ENCODE measurements at regions not wholly inside any gene's neighbourhood (a gene's known extent, or its start where the extent isn't known, plus 50 kb on each side); places are given as distances from the start of the nearest gene placed in this dataset.

GRCh38 chr6:27052731-27053082 lies 194.8 kb upstream of the PRSS16 start:
- H3K9me3 Mint-ChIP-seq, result no peaks in the 10 kb centered on the region
- peaks cover 14% of the 10 kb centered on the region for H3K27me3 Mint-ChIP-seq
- no peak overlapping the region for H3K27ac Mint-ChIP-seq
- H3K4me3 Mint-ChIP-seq, result no peak overlapping the region
- H3K36me3 Mint-ChIP-seq, result no peaks in the 10 kb centered on the region
- H3K4me1 Mint-ChIP-seq, result no peaks in the 10 kb centered on the region

DNA sequence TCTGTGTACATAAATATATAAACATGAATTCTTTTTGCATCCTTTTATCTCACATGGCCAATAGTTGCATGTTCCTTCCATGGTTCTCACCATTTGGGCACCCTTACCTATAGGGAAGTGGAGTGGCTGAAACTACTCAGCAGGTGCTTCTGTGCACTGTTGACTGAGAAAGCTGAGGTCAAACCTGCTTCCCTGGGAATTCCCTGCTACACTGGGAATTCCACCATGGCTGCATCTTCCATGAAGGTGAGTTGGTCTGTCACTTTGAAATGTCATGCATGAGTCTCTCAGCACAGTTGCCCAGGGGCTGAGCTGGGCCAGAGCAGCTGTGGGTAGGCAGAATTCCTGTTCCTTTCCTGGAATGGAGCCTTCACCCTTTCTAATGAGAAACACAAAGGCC lies 193.8 kb upstream of the PRSS16 start:
- H3K36me3 Mint-ChIP-seq, result no peaks in the 10 kb centered on the region
- H3K4me1 Mint-ChIP-seq, result no peaks in the 10 kb centered on the region
- H3K27me3 Mint-ChIP-seq, result peaks cover 12% of the 10 kb centered on the region
- H3K27ac Mint-ChIP-seq, result no peak overlapping the region
- no peaks in the 10 kb centered on the region for H3K9me3 Mint-ChIP-seq
- no peak overlapping the region for H3K4me3 Mint-ChIP-seq

DNA sequence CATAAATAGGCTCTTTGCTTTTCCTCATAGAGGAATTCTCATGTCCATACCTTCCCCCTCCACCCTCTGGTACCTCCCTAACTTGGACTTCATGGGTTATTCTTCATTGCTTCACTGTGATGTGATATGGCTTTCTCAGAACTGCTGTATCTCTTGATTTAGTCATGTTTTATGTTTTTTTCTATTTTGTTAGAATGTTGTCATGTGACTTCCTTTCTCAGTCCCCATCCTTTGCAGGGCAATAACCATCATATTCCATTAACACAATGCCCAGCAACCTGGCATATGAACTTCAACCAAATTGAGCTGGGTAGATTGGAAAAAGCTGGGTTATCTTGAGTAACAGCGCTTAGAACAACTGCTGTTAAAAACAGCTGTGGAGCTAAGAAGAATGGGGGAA lies 190.9 kb upstream of the PRSS16 start:
- Mint-ChIP-seq H3K27ac (no peak overlapping the region), H3K27me3 (peaks cover 13% of the 10 kb centered on the region), H3K4me1 (no peaks in the 10 kb centered on the region), H3K4me3 (no peak overlapping the region), H3K36me3 (no peaks in the 10 kb centered on the region), H3K9me3 (no peaks in the 10 kb centered on the region)

GRCh38 chr6:27059621-27060425 lies 187.7 kb upstream of the PRSS16 start:
- no peak overlapping the region for H3K4me3 Mint-ChIP-seq
- H3K9me3 Mint-ChIP-seq, result no peaks in the 10 kb centered on the region
- H3K36me3 Mint-ChIP-seq, result no peaks in the 10 kb centered on the region
- peaks cover 11% of the 10 kb centered on the region for H3K27me3 Mint-ChIP-seq
- no peak overlapping the region for H3K27ac Mint-ChIP-seq
- no peaks in the 10 kb centered on the region for H3K4me1 Mint-ChIP-seq

- Mint-ChIP-seq H3K9me3 (no peaks in the 10 kb centered on the region), H3K4me3 (no peak overlapping the region), H3K4me1 (no peaks in the 10 kb centered on the region), H3K27me3 (peaks cover 7% of the 10 kb centered on the region), H3K27ac (no peak overlapping the region), H3K36me3 (no peaks in the 10 kb centered on the region)
Observed at GRCh38 chr6:27061235-27061993, 186.1 kb upstream of the PRSS16 start.

GRCh38 chr6:27062755-27063154 lies 184.7 kb upstream of the PRSS16 start:
- H3K36me3 Mint-ChIP-seq, result no peaks in the 10 kb centered on the region
- H3K9me3 Mint-ChIP-seq, result no peaks in the 10 kb centered on the region
- no peaks in the 10 kb centered on the region for H3K4me1 Mint-ChIP-seq
- H3K27me3 Mint-ChIP-seq, result peaks cover 4% of the 10 kb centered on the region
- no peak overlapping the region for H3K27ac Mint-ChIP-seq
- H3K4me3 Mint-ChIP-seq, result no peak overlapping the region

GRCh38 chr6:27065183-27065582 lies 182.3 kb upstream of the PRSS16 start:
- H3K4me1 Mint-ChIP-seq, result no peaks in the 10 kb centered on the region
- no peaks in the 10 kb centered on the region for H3K9me3 Mint-ChIP-seq
- no peak overlapping the region for H3K27ac Mint-ChIP-seq
- no peak overlapping the region for H3K4me3 Mint-ChIP-seq
- H3K27me3 Mint-ChIP-seq, result peaks cover 5% of the 10 kb centered on the region
- H3K36me3 Mint-ChIP-seq, result no peaks in the 10 kb centered on the region

DNA sequence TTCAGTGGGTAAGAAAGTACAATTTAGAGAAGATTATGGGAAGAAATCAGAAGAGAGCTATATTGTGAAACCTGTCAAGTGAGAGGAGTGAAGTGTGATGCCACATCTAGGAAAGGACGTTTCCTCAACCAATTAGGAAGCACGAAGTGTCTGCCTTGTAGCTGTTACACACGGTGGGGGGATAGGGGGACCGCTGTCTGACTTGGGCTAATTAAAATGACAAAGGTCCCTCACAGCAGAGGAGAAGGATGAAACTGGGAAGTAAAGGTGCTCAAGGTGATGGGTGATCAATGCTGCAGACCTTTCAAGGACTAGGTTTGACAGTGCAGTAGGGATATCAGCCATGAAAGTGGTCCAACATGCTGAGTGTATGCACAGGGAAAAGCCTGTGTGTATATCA lies 181.1 kb upstream of the PRSS16 start:
- no peaks in the 10 kb centered on the region for H3K9me3 Mint-ChIP-seq
- H3K4me3 Mint-ChIP-seq, result no peak overlapping the region
- no peaks in the 10 kb centered on the region for H3K36me3 Mint-ChIP-seq
- no peak overlapping the region for H3K27ac Mint-ChIP-seq
- peaks cover 5% of the 10 kb centered on the region for H3K27me3 Mint-ChIP-seq
- H3K4me1 Mint-ChIP-seq, result no peaks in the 10 kb centered on the region

GRCh38 chr6:27066802-27067201 lies 180.7 kb upstream of the PRSS16 start:
- Mint-ChIP-seq H3K4me3 (no peak overlapping the region), H3K4me1 (no peaks in the 10 kb centered on the region), H3K27ac (no peak overlapping the region), H3K36me3 (no peaks in the 10 kb centered on the region), H3K27me3 (peaks cover 5% of the 10 kb centered on the region), H3K9me3 (no peaks in the 10 kb centered on the region)

DNA sequence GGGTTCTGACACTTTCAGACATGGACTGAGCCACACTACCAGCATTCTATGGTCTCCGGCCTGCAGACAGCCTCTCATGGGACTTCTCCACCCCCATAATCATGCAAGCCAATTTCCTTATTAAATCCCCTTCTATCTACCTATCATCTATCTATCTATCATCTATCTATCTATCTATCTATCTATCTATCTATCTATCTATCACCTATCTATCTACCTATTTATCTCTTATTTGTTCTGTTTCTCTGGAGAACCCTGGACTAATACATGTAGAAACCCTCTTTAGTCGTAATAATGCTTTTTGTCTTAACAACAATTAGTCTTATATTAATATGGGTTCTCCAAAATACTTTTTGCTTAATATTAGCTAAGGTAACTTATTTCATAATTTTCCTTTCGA lies 174.1 kb upstream of the PRSS16 start:
- Mint-ChIP-seq H3K27me3 (peaks cover 5% of the 10 kb centered on the region), H3K36me3 (no peaks in the 10 kb centered on the region), H3K4me3 (no peak overlapping the region), H3K4me1 (no peaks in the 10 kb centered on the region), H3K27ac (no peak overlapping the region), H3K9me3 (no peaks in the 10 kb centered on the region)

DNA sequence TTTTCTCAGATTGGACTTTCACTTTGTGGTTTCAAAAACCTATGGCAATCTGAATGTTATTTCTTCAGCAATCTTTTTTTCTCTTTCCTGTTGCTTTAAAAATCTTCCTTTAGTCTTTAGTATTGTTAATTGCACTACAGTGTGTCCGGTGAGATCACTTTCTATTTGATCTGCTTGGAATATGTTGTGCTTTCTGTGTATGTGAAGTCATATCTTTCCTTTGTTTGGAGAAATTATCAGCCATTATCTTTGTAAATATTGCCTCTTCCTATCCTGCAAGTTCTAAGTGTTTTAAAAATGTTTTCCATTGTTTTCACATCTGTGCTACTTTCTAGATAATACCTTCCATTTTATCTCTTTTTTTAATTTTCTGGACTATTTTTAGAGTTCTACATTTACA lies 171.4 kb upstream of the PRSS16 start:
- Mint-ChIP-seq H3K27me3 (peaks cover 5% of the 10 kb centered on the region), H3K4me1 (no peaks in the 10 kb centered on the region), H3K27ac (no peak overlapping the region), H3K4me3 (no peak overlapping the region), H3K36me3 (no peaks in the 10 kb centered on the region), H3K9me3 (no peaks in the 10 kb centered on the region)

GRCh38 chr6:27078734-27079357 lies 168.7 kb upstream of the PRSS16 start:
- no peaks in the 10 kb centered on the region for H3K36me3 Mint-ChIP-seq
- H3K27me3 Mint-ChIP-seq, result peaks cover 16% of the 10 kb centered on the region
- no peak overlapping the region for H3K27ac Mint-ChIP-seq
- H3K4me1 Mint-ChIP-seq, result no peaks in the 10 kb centered on the region
- H3K9me3 Mint-ChIP-seq, result no peaks in the 10 kb centered on the region
- H3K4me3 Mint-ChIP-seq, result peak overlapping the region; percentile 59

DNA sequence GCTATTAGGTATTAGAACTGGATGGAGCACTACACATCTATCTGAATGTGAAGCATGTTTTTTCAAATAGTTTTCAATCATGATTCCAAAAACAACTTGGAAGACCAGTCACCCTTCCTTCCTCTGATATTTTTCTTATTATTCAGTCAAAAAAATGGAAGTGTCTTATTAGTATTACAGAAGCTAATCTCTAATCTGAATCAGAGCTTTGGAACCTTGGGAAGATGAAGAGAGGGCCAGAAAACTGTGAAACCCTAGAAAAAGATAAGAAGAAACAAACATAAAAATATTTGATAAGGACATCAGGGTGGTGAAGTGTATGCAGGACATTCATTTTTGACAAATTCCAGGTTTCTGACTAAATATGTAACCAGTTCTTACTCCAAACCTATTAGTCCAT lies 166.3 kb upstream of the PRSS16 start:
- peaks cover 24% of the 10 kb centered on the region for H3K27me3 Mint-ChIP-seq
- no peaks in the 10 kb centered on the region for H3K9me3 Mint-ChIP-seq
- no peaks in the 10 kb centered on the region for H3K4me1 Mint-ChIP-seq
- H3K4me3 Mint-ChIP-seq, result no peak overlapping the region
- no peak overlapping the region for H3K27ac Mint-ChIP-seq
- peaks cover 2% of the 10 kb centered on the region for H3K36me3 Mint-ChIP-seq

- Mint-ChIP-seq H3K27me3 (peaks cover 25% of the 10 kb centered on the region), H3K27ac (no peak overlapping the region), H3K9me3 (no peaks in the 10 kb centered on the region), H3K4me1 (no peaks in the 10 kb centered on the region), H3K4me3 (no peak overlapping the region), H3K36me3 (peaks cover 2% of the 10 kb centered on the region)
Observed at GRCh38 chr6:27081931-27082330, 165.6 kb upstream of the PRSS16 start.

- peaks cover 46% of the 10 kb centered on the region for H3K27me3 Mint-ChIP-seq
- no peaks in the 10 kb centered on the region for H3K9me3 Mint-ChIP-seq
Observed at GRCh38 chr6:27088068-27088467, 159.4 kb upstream of the PRSS16 start.

DNA sequence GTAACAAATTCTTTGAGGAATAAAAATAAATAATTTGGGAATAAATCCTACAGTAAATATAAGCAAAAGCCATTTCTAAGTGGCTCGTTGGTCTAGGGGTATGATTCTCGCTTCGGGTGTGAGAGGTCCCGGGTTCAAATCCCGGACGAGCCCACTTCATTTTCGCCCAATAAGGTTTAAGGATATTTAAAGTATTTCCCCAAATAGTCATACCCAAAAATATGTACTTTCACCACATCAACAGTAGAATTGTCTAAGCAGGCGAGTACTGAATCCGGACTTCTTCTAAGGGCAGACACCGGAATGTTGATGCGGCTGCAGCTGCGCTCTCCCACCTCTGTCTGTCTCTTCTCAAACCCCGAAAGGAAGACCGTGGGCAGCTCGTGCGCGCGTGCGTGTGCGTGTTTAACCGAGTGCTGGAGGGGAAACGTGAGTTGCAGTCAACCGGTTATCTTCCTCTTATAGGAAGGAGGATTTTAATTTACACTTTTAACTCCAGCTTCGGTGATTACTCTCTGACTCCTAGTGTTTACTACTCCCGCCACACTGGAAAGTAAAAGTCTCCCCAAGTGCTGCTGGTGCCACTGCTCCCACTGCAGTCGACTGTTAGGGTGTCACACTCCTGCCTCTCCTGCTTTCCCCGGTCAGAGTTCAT lies 155.7 kb upstream of the PRSS16 start:
- H3K36me3 Mint-ChIP-seq, result peaks cover 1% of the 10 kb centered on the region
- H3K4me3 Mint-ChIP-seq, result peak overlapping the region; percentile 63
- peaks cover 17% of the 10 kb centered on the region for H3K9me3 Mint-ChIP-seq
- H3K27ac Mint-ChIP-seq, result peak overlapping the region; percentile 83
- H3K4me1 Mint-ChIP-seq, result peaks cover 13% of the 10 kb centered on the region
- H3K27me3 Mint-ChIP-seq, result peaks cover 62% of the 10 kb centered on the region

More at GRCh38 chr6:27088068-27088467, 159.4 kb upstream of the PRSS16 start:
- no peak overlapping the region for H3K4me3 Mint-ChIP-seq
- H3K27ac Mint-ChIP-seq, result no peak overlapping the region
- H3K4me1 Mint-ChIP-seq, result peaks cover 6% of the 10 kb centered on the region
- peaks cover 2% of the 10 kb centered on the region for H3K36me3 Mint-ChIP-seq

Measured in activated naive CD4-positive, alpha-beta T cell treated with anti-CD3 and anti-CD28 coated beads, Interleukin-2, amount 50 U/mL, for 24 hours (primary cell).